LHCN-M2 (cell line): ENCODE measurements at regions not wholly inside any gene's neighbourhood (a gene's known extent, or its start where the extent isn't known, plus 50 kb on each side); places are given as distances from the start of the nearest gene placed in this dataset.

Experiments
- DNase-seq: peaks from one replicate; pipeline ENCODE4 v3.0.0-alpha.2; 2012; ENCODE audit warnings: low read depth

GRCh38 chr5:84603568-84604185, 219.0 kb upstream of the EDIL3 start:
- peak; percentile 85 for DNase-seq

- peak; percentile 53 for DNase-seq
Measured at GRCh38 chr5:84602371-84602771, 217.7 kb upstream of the EDIL3 start.

GRCh38 chr5:84599964-84600363, 215.3 kb upstream of the EDIL3 start:
- DNase-seq = no peak

DNA sequence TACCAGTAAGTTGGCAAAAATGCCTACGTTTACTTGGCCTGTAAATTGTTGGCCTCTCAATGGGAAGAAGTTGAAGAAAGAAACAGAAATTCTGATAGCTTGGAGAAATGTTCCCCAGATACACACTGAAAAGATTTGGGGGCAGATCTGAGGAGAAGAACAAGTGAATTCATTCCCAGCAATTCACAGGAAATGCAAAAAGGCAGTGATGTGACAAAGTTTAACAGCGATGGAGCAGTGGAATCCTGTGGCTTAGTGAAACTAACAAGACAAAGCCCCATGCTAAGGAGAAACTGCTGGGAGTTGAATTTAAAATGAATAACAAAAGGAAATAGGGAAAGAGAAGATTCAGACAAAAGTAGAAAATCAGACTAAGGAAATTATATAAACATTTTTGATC, 213.2 kb upstream of the EDIL3 start:
- DNase-seq = no peak

GRCh38 chr5:84590629-84591028, 205.9 kb upstream of the EDIL3 start:
- DNase-seq = no peak

- no peak for DNase-seq
Measured at GRCh38 chr5:84589926-84590325, 205.2 kb upstream of the EDIL3 start.

- no peak for DNase-seq
Measured at GRCh38 chr5:84585218-84585617, 200.5 kb upstream of the EDIL3 start.

DNA sequence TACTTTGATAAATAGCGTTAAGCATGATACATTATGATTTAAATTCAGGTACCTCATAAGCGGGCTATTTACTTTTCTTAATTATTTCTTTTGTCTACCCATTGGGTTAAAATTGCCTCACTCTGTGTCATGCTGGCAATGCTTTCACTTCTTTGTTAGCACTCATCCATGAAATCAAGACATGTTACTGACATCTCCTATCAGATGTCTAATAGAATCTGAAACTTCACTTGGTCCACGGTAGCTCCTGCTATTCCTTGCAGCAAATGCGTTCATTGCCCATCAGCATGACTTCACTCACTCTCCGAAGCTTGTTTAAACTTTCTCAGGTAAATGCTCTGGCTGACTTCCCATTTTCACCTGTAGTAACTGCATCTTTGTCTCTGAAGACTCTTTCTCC, 193.5 kb upstream of the EDIL3 start:
- no peak for DNase-seq

GRCh38 chr5:84573017-84573712, 188.5 kb upstream of the EDIL3 start:
- DNase-seq = no peak

DNA sequence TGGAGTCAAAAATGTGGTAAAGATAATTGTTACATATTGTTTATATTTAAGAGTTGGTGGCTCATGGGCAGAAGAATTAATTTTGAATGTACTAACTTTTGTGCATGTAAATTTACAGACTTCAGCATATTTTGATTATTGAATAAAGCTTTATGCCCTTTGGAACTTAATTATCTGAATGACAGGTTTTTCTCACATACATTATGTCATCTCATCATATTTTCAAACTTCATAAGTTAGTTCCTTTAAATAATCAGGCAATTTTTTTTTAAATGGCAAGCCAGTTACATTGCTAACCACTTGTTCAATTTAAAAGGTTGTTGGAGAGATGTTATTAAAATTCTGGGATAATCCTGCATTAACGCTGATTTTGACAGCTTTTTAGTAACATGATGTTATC, 184.6 kb upstream of the EDIL3 start:
- no peak for DNase-seq

GRCh38 chr5:84568171-84568570, 183.5 kb upstream of the EDIL3 start:
- no peak for DNase-seq

GRCh38 chr5:84565866-84566265, 181.2 kb upstream of the EDIL3 start:
- DNase-seq = no peak

- peak; percentile 6 for DNase-seq
Measured at GRCh38 chr5:84564321-84565075, 179.8 kb upstream of the EDIL3 start.

- DNase-seq = no peak
Measured at GRCh38 chr5:84550222-84550621, 165.5 kb upstream of the EDIL3 start.

DNA sequence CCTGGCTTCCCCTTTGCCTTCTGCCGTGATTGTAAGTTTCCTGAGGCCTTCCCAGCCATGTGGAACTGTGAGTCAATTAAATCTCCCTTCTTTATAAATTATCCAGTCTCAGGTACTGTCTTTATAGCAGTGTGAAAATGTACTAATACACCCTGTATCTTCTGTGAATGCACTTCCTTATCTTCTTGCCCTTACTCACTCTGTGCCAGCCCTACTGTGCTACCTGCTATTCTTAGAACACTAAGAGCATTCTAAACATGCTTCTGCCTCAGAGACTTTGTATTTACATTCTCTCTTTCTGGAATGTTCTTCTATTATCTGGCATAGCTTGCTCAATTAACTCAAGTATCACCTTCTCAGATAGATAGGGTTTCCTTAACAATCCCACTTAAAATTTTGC, 164.4 kb upstream of the EDIL3 start:
- DNase-seq = no peak

- no peak for DNase-seq
Measured at GRCh38 chr5:84546686-84547085, 162.0 kb upstream of the EDIL3 start.

GRCh38 chr5:84536797-84537196, 152.1 kb upstream of the EDIL3 start:
- no peak for DNase-seq

GRCh38 chr5:84535281-84535680, 150.6 kb upstream of the EDIL3 start:
- DNase-seq = no peak

DNA sequence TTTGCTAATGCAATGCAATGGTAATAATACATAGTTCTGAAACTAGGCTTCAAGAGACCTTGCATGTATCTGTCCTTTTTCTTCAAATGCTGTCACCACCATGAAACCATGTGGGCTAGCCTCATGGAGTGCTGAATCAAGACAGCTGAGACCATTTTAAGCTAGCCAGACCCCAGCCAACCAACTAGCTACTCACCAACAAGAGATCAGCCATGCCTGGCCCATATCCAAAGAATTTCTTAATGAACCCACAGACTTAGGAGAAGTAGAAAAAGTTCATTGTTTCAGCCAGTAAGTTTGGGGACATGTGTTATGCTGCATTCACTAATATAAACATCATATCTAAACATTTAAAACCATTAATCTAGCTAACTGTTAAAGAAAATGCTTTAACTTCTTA, 139.8 kb upstream of the EDIL3 start:
- peak; percentile 55 for DNase-seq

GRCh38 chr5:84518862-84519261, 134.2 kb upstream of the EDIL3 start:
- no peak for DNase-seq

DNA sequence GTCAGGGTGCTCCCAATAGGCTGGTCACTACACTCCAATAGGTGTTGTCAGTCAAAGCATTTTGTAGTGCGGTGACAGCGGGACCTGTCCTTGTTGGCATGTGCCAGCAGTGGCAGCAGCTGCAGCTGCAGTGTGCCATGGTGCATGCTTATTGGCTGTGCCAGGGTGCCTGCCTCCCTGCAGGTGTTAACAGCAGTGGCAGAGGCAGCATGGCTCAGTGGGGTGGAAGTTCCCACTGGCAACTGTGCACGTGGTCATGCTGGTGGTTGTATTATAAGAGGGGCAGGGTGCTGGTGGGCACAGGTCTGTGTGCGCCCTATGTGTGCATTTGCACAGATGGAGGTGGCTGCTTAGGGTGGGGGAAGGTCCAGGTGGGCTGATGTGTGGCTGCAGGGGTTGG, 133.7 kb upstream of the EDIL3 start:
- DNase-seq = no peak

DNA sequence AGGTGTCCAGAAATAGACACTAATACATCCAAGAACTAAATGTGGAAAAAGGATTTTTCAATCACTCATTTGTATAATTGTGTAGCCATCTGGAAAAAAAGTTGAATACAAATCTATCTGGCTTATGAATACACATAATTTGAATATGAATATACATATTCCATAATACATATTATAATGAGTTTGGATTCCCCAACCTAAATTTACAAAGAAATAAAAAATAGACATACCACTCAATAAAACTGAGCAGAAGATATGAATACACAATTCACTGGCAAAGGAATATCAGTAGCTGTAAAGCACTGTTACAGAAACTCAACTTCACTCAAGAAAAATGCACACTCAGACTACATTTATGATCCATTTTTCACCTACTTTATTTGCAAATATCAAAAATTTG, 121.9 kb upstream of the EDIL3 start:
- DNase-seq = no peak

DNA sequence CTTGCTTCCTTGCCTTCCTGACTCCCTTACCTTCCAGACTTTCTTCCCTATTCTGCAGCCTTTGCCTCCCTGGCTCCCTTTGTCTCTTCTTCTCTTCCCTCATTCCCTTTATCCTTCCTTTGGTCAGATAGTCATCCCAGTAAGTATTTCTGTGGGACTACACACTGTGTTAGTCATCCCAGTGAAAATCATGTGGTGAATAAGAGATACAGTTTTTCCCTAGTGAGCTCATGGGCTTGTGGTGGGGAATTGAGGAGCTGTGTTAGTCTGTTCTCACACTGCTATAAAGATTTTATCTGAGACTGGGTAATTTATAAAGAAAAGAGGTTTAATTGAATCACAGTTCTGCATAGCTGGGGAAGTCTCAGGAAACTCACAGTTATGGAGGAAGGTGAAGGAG, 109.8 kb upstream of the EDIL3 start:
- DNase-seq = peak; percentile 92
